ENCODE measurements at regions not wholly inside any gene's neighbourhood (a gene's known extent, or its start where the extent isn't known, plus 50 kb on each side); places are given as distances from the start of the nearest gene placed in this dataset.
A peak's percentile ranks its signal among the peaks of the same experiment; 100 is the strongest.

- no peak for DNase-seq
These were observed 222.9 kb upstream of the RIOK2 start for GRCh38 chr5:97405941-97406340.

- DNase-seq, result no peak
These were observed 224.1 kb upstream of the RIOK2 start for GRCh38 chr5:97406946-97407676.

GRCh38 chr5:97408331-97408730 lies 225.3 kb upstream of the RIOK2 start:
- no peak for DNase-seq

GRCh38 chr5:97412959-97413358 lies 229.9 kb upstream of the RIOK2 start:
- DNase-seq, result no peak

DNA sequence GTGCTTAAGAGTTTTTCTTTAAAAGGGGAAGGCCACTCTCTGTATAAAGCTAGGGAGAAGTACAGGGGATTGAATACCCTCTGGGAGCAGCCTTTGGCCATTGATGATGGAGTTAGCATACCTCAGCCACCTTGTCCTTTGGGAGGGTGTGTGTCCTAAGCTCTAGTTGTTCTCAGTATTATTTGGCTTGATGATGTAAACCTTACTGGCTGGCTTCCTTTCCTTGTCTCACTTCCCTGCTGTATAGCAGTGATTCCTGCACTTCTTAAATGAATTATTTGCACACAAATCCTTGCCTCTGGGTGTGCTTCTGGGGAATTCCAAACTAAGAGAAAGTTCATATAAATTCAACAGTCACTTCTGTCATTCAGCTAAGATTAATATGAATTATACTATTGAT lies 234.9 kb upstream of the RIOK2 start:
- no peak for DNase-seq

GRCh38 chr5:97418462-97418861 lies 235.4 kb upstream of the RIOK2 start:
- DNase-seq, result no peak

GRCh38 chr5:97420646-97421045 lies 237.6 kb upstream of the RIOK2 start:
- DNase-seq, result no peak

- DNase-seq, result no peak
These were observed 239.6 kb upstream of the RIOK2 start for GRCh38 chr5:97422678-97423077.

GRCh38 chr5:97425511-97425910 lies 242.5 kb upstream of the RIOK2 start:
- peak in 1 of 2 experiments; percentile 4 for DNase-seq

DNA sequence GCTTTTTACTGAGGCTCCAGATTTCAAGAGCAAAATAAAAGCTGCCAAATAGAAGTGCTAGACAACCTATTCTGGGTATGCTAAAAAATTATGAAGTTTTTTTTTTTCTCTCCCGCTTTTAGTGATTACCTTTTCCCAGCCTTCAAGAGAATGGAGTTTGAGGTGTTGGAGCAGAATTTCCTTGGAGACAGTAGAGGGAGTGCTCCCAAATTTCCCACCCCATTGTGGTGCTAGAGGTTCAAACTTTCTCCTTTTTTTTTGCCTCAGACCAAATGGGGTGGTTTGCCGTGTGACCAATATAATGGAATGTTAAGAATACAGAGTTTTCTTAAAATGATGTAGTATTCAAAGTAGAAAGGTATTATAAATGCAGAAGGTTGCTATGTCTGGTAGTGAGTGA lies 244.2 kb upstream of the RIOK2 start:
- DNase-seq, result no peak

GRCh38 chr5:97434021-97434420 lies 251.0 kb upstream of the RIOK2 start:
- no peak for DNase-seq

GRCh38 chr5:97436405-97436804 lies 253.4 kb upstream of the RIOK2 start:
- no peak for DNase-seq

DNA sequence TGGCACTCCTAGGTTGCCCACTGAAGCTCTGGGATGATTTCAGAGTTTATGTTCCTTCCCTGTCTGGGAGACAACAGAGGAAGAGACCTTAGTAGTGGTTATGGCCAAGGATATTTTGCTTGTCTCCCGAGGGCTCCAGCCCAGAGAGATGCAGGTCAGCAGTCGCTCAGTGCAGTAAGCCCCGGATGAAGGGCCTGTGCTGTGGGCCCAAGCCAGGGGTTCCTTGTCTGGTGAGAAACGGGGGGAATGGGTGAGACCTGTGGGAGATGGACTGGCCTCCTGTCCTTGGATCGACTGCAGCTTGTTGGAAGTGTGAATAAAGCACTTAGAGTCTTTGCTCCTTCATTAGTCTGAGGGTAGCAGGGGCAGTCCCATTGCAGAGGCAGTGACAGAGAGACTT lies 260.7 kb upstream of the RIOK2 start:
- DNase-seq, result no peak

- DNase-seq, result no peak
These were observed 266.1 kb upstream of the RIOK2 start for GRCh38 chr5:97449172-97449571.

DNA sequence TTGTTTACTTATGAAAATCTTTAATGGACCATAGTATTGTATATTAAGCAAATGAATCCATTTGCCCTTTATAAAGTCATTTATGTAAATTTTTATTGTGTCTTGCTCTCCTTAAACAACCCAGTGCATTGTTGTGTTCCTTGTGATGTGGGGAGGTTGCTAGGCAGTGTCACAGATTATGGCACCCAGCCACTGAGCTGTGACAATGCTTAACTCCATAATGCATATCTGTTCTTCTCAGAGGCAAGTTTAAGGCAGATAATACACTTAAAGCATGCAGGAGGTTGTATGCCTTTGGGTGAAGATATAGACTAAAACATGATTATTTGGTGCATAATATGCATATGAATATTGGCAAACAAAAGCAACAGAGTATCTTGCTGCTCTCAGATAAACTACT lies 269.6 kb upstream of the RIOK2 start:
- no peak for DNase-seq

DNA sequence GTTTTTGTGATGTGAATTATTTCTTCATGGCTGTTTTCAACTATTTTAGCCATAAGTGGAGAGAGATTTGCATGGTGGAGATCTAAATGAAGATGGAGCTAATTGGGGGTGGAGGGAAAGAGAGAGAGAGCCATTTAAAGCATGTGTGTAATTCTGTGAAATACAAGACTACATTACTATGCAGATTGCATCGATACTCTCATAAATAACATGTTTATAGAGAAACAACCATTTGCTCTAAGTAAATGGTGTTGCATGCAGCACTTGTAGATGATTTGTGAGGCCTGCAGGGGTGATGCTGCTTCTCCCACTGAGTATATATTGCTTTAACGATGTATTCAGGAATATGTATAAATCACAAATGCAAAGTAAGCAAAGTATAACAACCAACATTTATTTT lies 270.2 kb upstream of the RIOK2 start:
- no peak for DNase-seq

DNA sequence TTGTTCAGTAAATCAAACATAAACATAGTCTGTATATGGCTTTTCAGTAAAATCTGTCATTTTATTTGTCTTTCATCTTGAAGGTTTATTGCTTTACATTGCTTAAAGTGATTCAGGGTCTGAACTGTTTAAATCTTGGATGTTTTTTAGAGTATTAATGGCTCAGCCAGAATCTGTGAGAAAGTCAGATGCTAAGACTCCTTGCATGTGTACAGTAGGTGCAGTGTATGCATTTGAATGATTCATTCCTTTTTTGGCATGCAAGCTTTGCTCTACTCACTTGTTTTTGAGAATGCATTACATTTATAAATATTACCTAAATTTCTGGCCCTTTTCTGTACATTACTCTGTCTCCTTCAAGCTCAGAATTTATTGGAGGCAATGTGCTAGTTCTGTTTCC lies 271.0 kb upstream of the RIOK2 start:
- no peak for DNase-seq

GRCh38 chr5:97455996-97456395 lies 272.9 kb upstream of the RIOK2 start:
- no peak for DNase-seq

DNA sequence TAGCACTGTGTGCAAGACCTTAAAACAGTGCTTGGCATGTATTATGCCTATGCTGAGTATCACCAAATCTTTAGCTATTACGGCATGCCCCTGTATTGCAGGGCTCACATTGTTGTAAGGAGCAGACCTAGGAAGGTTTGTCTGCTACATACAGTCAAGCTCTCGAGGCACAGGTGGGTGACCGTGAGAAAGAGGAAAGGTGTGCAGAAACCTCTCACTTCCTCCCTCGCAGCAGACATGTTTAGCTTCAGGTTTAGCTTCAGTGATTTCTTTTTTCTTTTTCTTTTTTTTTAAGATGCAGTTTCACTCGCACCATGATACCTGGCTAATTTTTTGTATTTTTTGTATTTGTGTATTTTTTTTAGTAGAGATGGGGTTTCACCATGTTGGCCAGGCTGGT lies 275.8 kb upstream of the RIOK2 start:
- DNase-seq, result no peak

DNA sequence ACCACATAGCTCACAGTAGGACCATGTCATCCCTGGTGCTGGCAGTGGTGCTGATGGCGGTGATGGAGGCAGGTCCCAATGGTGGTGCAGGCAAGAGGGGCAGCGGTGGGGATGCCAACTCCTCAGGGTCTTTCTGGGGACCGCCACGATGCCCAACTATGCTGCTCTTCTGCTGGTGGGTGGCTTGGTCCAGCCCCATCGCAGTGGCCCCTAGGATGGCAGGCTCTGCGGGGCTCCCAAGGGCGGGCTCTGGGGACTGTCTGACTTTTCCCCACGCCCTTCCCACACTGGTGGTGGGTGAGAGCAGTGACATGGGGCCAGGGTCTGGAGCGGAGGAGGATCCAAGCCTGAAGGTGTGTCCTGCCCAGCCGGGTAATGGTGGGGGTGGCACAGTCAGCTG lies 288.9 kb upstream of the RIOK2 start:
- DNase-seq, result no peak

GRCh38 chr5:97475847-97476246 lies 292.8 kb upstream of the RIOK2 start:
- DNase-seq, result no peak

GRCh38 chr5:97476852-97477534 lies 293.9 kb upstream of the RIOK2 start:
- no peak for DNase-seq

GRCh38 chr5:97478483-97478882 lies 295.4 kb upstream of the RIOK2 start:
- DNase-seq, result no peak

DNA sequence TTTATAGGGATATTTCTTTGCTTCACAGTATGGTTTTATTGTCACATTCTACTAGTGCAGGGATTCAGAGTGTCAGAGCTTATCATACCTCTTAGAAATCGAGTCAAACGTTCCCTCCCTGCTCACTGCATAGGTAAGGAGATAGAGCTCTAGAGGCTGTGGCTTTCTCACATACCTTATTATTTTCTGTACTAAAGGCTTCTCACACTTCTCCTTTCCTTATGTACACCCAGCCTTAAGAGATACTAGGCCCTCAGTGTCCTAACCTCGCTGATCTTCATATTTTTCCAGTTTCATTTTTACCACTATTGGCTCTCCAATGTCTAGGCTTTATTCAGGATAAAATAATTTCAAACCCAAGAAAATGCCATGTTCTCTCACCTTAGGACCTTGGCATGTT lies 297.3 kb upstream of the RIOK2 start:
- DNase-seq, result no peak

GRCh38 chr5:97488126-97488668 lies 305.1 kb upstream of the RIOK2 start:
- DNase-seq, result no peak

Data from SHP77 (cell line).